ENCODE measurements at regions not wholly inside any gene's neighbourhood (a gene's known extent, or its start where the extent isn't known, plus 50 kb on each side); places are given as distances from the start of the nearest gene placed in this dataset.

GRCh38 chr12:42871816-42872215, 282.3 kb upstream of the PRICKLE1 start:
- no peaks in the 10 kb centered on the region for H3K36me3 ChIP-seq (ENCODE audit: control insufficient read depth in 2 of 2, insufficient read depth in 2 of 2, low read length in 1 of 2)
- in situ Hi-C loops (cut with MboI) (no loop called here), intact Hi-C loops (cut with micrococcal nuclease; ENCODE audit: unreplicated experiment) (loop anchor here (10.0 kb wide), 1 partner anchor 187 kb away; no protein-coding TSS in a partner anchor)
- H3K4me3 ChIP-seq: no peak overlapping the region
- no peak overlapping the region for H3K4me2 ChIP-seq (ENCODE audit: control insufficient read depth, insufficient read depth)
- CTCF ChIA-PET: no interaction called here
- H3K79me2 ChIP-seq (ENCODE audit: control insufficient read depth, insufficient read depth, low read length): no peaks in the 10 kb centered on the region
- RAD21 ChIA-PET (ENCODE audit: unreplicated experiment): no interaction called here
- no peak for DNase-seq (ENCODE audit: low read depth, low spot score)
- H2AFZ ChIP-seq (ENCODE audit: control insufficient read depth, low read depth, low read length): no peak overlapping the region
- no peak overlapping the region for H3K9ac ChIP-seq (ENCODE audit: control insufficient read depth, insufficient read depth, low read length)
- SMC1A ChIA-PET (ENCODE audit: uncharacterized antibody, unreplicated experiment): no interaction called here
- H4K20me1 ChIP-seq (ENCODE audit: control insufficient read depth, insufficient read depth): no peaks in the 10 kb centered on the region
- no peak for FAIRE-seq
- no peaks in the 10 kb centered on the region for H3K4me1 ChIP-seq (ENCODE audit: control insufficient read depth, insufficient read depth, low read length)
- H3K27ac ChIP-seq (ENCODE audit: control insufficient read depth, insufficient read depth): no peak overlapping the region
- H3K9me3 ChIP-seq (replicated peaks; ENCODE audit: control insufficient read depth, insufficient read depth, low read length): no peaks in the 10 kb centered on the region
- H3K27me3 ChIP-seq (replicated peaks in 1 of 2; ENCODE audit: control insufficient read depth in 2 of 2, insufficient read depth in 2 of 2, low read length in 1 of 2): no peaks in the 10 kb centered on the region
- TF ChIP-seq USF1 (IDR thresholded peaks at IDR 0.05; ENCODE audit: borderline replicate concordance, extremely low read length, insufficient read depth, low read depth, low read length): no peak
- ATAC-seq: no peak
- POLR2A ChIA-PET: no interaction called here
- no TSS peak for BruUV-seq (replicated peaks)
- WGBS (ENCODE audit: insufficient coverage, insufficient replicate concordance, low lambda C conversion rate, missing lambda C conversion rate): 55% methylated on average over 3 of the region's 3 CpGs

- POLR2A ChIA-PET: no interaction called here
- BruUV-seq (replicated peaks): no TSS peak
- in situ Hi-C loops (cut with MboI): no loop called here
- TF ChIP-seq GABPA (IDR thresholded peaks at IDR 0.05; ENCODE audit: low read depth) (no peak), ZSCAN29 (IDR thresholded peaks at IDR 0.05) (no peak), TBL1XR1 (IDR thresholded peaks at IDR 0.05; ENCODE audit: low read depth, low read length) (no peak), RAD21 (IDR thresholded peaks at IDR 0.05; ENCODE audit: insufficient read depth, low read depth, low read length) (no peak), ESRRA (IDR thresholded peaks at IDR 0.05; ENCODE audit: low read length) (no peak), ZBTB40 (IDR thresholded peaks at IDR 0.05; ENCODE audit: borderline replicate concordance) (no peak), BCLAF1 (IDR thresholded peaks at IDR 0.05) (no peak), TARDBP (IDR thresholded peaks at IDR 0.05; ENCODE audit: borderline replicate concordance) (no peak), WRNIP1 (IDR thresholded peaks at IDR 0.05; ENCODE audit: borderline replicate concordance, low read depth, low read length) (no peak), ZNF384 (IDR thresholded peaks at IDR 0.05; ENCODE audit: borderline replicate concordance, low read depth, low read length) (no peak)
These were observed 278.7 kb upstream of the PRICKLE1 start for GRCh38 chr12:42868291-42868690.

More at GRCh38 chr12:42868291-42868690, 278.7 kb upstream of the PRICKLE1 start:
- no peak overlapping the region for H3K9ac ChIP-seq (ENCODE audit: control insufficient read depth, insufficient read depth, low read length)
- H3K9me3 ChIP-seq (replicated peaks; ENCODE audit: control insufficient read depth, insufficient read depth, low read length): no peaks in the 10 kb centered on the region
- SMC1A ChIA-PET (ENCODE audit: uncharacterized antibody, unreplicated experiment): no interaction called here
- DNase-seq (ENCODE audit: low read depth, low spot score) (no peak), ATAC-seq (no peak), FAIRE-seq (no peak)
- H3K4me2 ChIP-seq (ENCODE audit: control insufficient read depth, insufficient read depth): no peak overlapping the region
- RAD21 ChIA-PET (ENCODE audit: unreplicated experiment): no interaction called here
- WGBS (ENCODE audit: insufficient coverage, insufficient replicate concordance, low lambda C conversion rate, missing lambda C conversion rate): 33% methylated on average over 1 of the region's 1 CpG
- no peak overlapping the region for H2AFZ ChIP-seq (ENCODE audit: control insufficient read depth, low read depth, low read length)
- no peaks in the 10 kb centered on the region for H3K79me2 ChIP-seq (ENCODE audit: control insufficient read depth, insufficient read depth, low read length)
- no peaks in the 10 kb centered on the region for H4K20me1 ChIP-seq (ENCODE audit: control insufficient read depth, insufficient read depth)
- H3K36me3 ChIP-seq (ENCODE audit: control insufficient read depth in 2 of 2, insufficient read depth in 2 of 2, low read length in 1 of 2): no peaks in the 10 kb centered on the region
- CTCF ChIA-PET: no interaction called here
- intact Hi-C loops (cut with micrococcal nuclease; ENCODE audit: unreplicated experiment): no loop called here
- no peaks in the 10 kb centered on the region for H3K27me3 ChIP-seq (replicated peaks in 1 of 2; ENCODE audit: control insufficient read depth in 2 of 2, insufficient read depth in 2 of 2, low read length in 1 of 2)
- H3K27ac ChIP-seq (ENCODE audit: control insufficient read depth, insufficient read depth): no peak overlapping the region
- H3K4me1 ChIP-seq (ENCODE audit: control insufficient read depth, insufficient read depth, low read length): no peaks in the 10 kb centered on the region
- H3K4me3 ChIP-seq: no peak overlapping the region

All from GM12878 (cell line).